CD4-positive, alpha-beta memory T cell (primary cell): ENCODE measurements at regions not wholly inside any gene's neighbourhood (a gene's known extent, or its start where the extent isn't known, plus 50 kb on each side); places are given as distances from the start of the nearest gene placed in this dataset.

Source experiments
- CTCF ChIA-PET: fragments of 350-600 bp; sonication (Branson Sonifier 250); formaldehyde crosslinking; loops from one replicate; lab custom pipeline; 2021; ENCODE audit warnings: inconsistent platforms; ENCODE audit not compliant: partially characterized antibody; lab: Charles Lee
- POLR2A ChIA-PET: fragments of 350-600 bp; sonication (Branson Sonifier 250); formaldehyde crosslinking; loops from one replicate; lab custom pipeline; 2021; ENCODE audit not compliant: partially characterized antibody; lab: Charles Lee
- DNase-seq, 5 donors: peaks; one replicate each; pipeline versions ENCODE4 v3.0.0 to v3.0.0-alpha.2; 2020 to 2022; ENCODE audit warnings: mixed read lengths in 1 of 5
- H3K27ac ChIP-seq: one replicate; pipeline ENCODE4 v1.7.0; 2013; ENCODE audit warnings: low read depth, low read length
- H3K27me3 ChIP-seq: 2 replicates; pipeline ENCODE4 v1.7.0; 2013; ENCODE audit warnings: mild to moderate bottlenecking, low read length, moderate library complexity; ENCODE audit not compliant: insufficient read depth
- H3K36me3 ChIP-seq: 2 replicates; pipeline ENCODE4 v1.7.0; 2013; ENCODE audit warnings: mild to moderate bottlenecking, low read length, moderate library complexity; ENCODE audit not compliant: insufficient read depth
- H3K4me1 ChIP-seq: 2 replicates; pipeline ENCODE4 v1.7.0; 2013; ENCODE audit warnings: mild to moderate bottlenecking, low read length, moderate library complexity; ENCODE audit not compliant: insufficient read depth
- H3K4me3 ChIP-seq, 2 donors: one replicate each; pipeline ENCODE4 v1.7.0; 2013; ENCODE audit warnings: low read length in 2 of 2, mild to moderate bottlenecking in 1 of 2
- H3K9me3 ChIP-seq, 2 donors: one replicate each; pipeline ENCODE4 v1.7.0; 2013; ENCODE audit warnings: low read length in 2 of 2, control low read depth in 1 of 2; ENCODE audit not compliant: control insufficient read depth in 1 of 2
- H3K27ac Mint-ChIP-seq, 7 donors: one replicate each; pipeline ENCODE4 v1.8.0; 2020 to 2021; ENCODE audit warnings: mixed read lengths in 7 of 7, mild to moderate bottlenecking in 6 of 7, inconsistent platforms in 3 of 7, moderate library complexity in 3 of 7
- H3K27me3 Mint-ChIP-seq, 2 donors: one replicate each; pipeline ENCODE4 v1.8.0; 2020 to 2021; ENCODE audit warnings: mixed read lengths in 2 of 2
- H3K36me3 Mint-ChIP-seq, 2 donors: one replicate each; pipeline ENCODE4 v1.8.0; 2020 to 2021; ENCODE audit warnings: mixed read lengths in 2 of 2, inconsistent platforms in 1 of 2, mild to moderate bottlenecking in 1 of 2
- H3K4me1 Mint-ChIP-seq, 4 donors: one replicate each; pipeline ENCODE4 v1.8.0; 2020 to 2021; ENCODE audit warnings: mixed read lengths in 4 of 4, mild to moderate bottlenecking in 1 of 4
- H3K4me3 Mint-ChIP-seq, 8 donors: one replicate each; pipeline ENCODE4 v1.8.0; 2020 to 2021; ENCODE audit warnings: mixed read lengths in 8 of 8, mild to moderate bottlenecking in 7 of 8, moderate library complexity in 6 of 8, inconsistent platforms in 3 of 8
- H3K9me3 Mint-ChIP-seq, 8 donors: one replicate each; pipeline ENCODE4 v1.8.0; 2020 to 2021; ENCODE audit warnings: mixed read lengths in 8 of 8, mild to moderate bottlenecking in 5 of 8, inconsistent platforms in 3 of 8, moderate library complexity in 1 of 8
- intact Hi-C: fragments of 100-400 bp; cut with micrococcal nuclease; formaldehyde crosslinking; loops from one replicate; pipeline ENCODE4 v1.15.1; 2023

GRCh38 chr3:124557433-124558232, 172.6 kb upstream of the UMPS start:
- POLR2A ChIA-PET = no interaction called here
- Mint-ChIP-seq H3K4me1 (peaks cover 0 to 7% (median 3%) of the 10 kb centered on the region in 4 donors), H3K27me3 (peaks cover 25 to 48% of the 10 kb centered on the region in 2 donors), H3K27ac (no peak overlapping the region), H3K36me3 (no peaks in the 10 kb centered on the region), H3K9me3 (no peaks in the 10 kb centered on the region), H3K4me3 (no peak overlapping the region)
- Histone ChIP-seq H3K27me3 (peaks cover 4% of the 10 kb centered on the region), H3K4me3 (no peak overlapping the region), H3K4me1 (peaks cover 5% of the 10 kb centered on the region), H3K9me3 (no peaks in the 10 kb centered on the region), H3K27ac (no peak overlapping the region), H3K36me3 (no peaks in the 10 kb centered on the region)
- intact Hi-C loops = loop anchor here (10.0 kb wide), 1 partner anchor 613 kb away; no protein-coding TSS in a partner anchor
- no peak for DNase-seq
- CTCF ChIA-PET = interaction anchor here (1.2 to 10.8 kb wide), 6 partner anchors 8 to 135 kb away, joined by 4 to 264 read pairs (median 48); no protein-coding TSS in a partner anchor

GRCh38 chr3:124558991-124559845, 171.0 kb upstream of the UMPS start:
- H3K27ac ChIP-seq = no peak overlapping the region
- ChIA-PET CTCF (interaction anchor here (0.8 to 10.8 kb wide), 20 partner anchors 8 to 260 kb away, joined by 3 to 264 read pairs (median 4); no protein-coding TSS in a partner anchor), POLR2A (no interaction called here)
- DNase-seq = no peak
- Mint-ChIP-seq H3K36me3 (no peaks in the 10 kb centered on the region), H3K9me3 (no peaks in the 10 kb centered on the region), H3K4me1 (no peaks in the 10 kb centered on the region), H3K4me3 (no peak overlapping the region), H3K27me3 (peaks cover 24 to 45% of the 10 kb centered on the region in 2 donors), H3K27ac (no peak overlapping the region)
- no peak overlapping the region for H3K4me3 ChIP-seq
- no peaks in the 10 kb centered on the region for H3K36me3 ChIP-seq
- H3K9me3 ChIP-seq = no peaks in the 10 kb centered on the region
- H3K4me1 ChIP-seq = no peaks in the 10 kb centered on the region
- peaks cover 4% of the 10 kb centered on the region for H3K27me3 ChIP-seq
- intact Hi-C loops = loop anchor here (10.0 kb wide), 1 partner anchor 614 kb away; no protein-coding TSS in a partner anchor

GRCh38 chr3:124559846-124560574, 170.2 kb upstream of the UMPS start:
- CTCF ChIA-PET = interaction anchor here (0.8 to 10.8 kb wide), 26 partner anchors 10 to 261 kb away, joined by 3 to 264 read pairs (median 4); no protein-coding TSS in a partner anchor
- Mint-ChIP-seq H3K4me3 (no peak overlapping the region), H3K27me3 (peaks cover 18 to 45% of the 10 kb centered on the region in 2 donors), H3K9me3 (peaks cover 0 to under 1% (median 0%) of the 10 kb centered on the region in 8 donors), H3K4me1 (peaks cover 0 to 1% (median 0%) of the 10 kb centered on the region in 4 donors), H3K27ac (no peak overlapping the region), H3K36me3 (no peaks in the 10 kb centered on the region)
- Histone ChIP-seq H3K9me3 (no peaks in the 10 kb centered on the region), H3K36me3 (no peaks in the 10 kb centered on the region), H3K4me1 (no peaks in the 10 kb centered on the region), H3K27me3 (peaks cover 1% of the 10 kb centered on the region), H3K27ac (no peak overlapping the region), H3K4me3 (no peak overlapping the region)
- POLR2A ChIA-PET = no interaction called here
- peak; percentile 34 to 51 (median 47) for DNase-seq
- intact Hi-C loops = loop anchor here (10.0 kb wide), 1 partner anchor 615 kb away; no protein-coding TSS in a partner anchor

- no peaks in the 10 kb centered on the region for H3K9me3 ChIP-seq
- H3K27ac Mint-ChIP-seq = no peak overlapping the region
- H3K9me3 Mint-ChIP-seq = peaks cover 0 to 2% (median 0%) of the 10 kb centered on the region in 8 donors
- H3K4me3 Mint-ChIP-seq = no peak overlapping the region
- intact Hi-C loops = no loop called here
- peaks cover 0 to 1% (median 0%) of the 10 kb centered on the region in 4 donors for H3K4me1 Mint-ChIP-seq
- DNase-seq = no peak
- no peak overlapping the region for H3K4me3 ChIP-seq
- H3K27me3 Mint-ChIP-seq = peaks cover 15 to 41% of the 10 kb centered on the region in 2 donors
- H3K36me3 ChIP-seq = no peaks in the 10 kb centered on the region
- no peaks in the 10 kb centered on the region for H3K36me3 Mint-ChIP-seq
- H3K27me3 ChIP-seq = no peaks in the 10 kb centered on the region
- no peaks in the 10 kb centered on the region for H3K4me1 ChIP-seq
- ChIA-PET POLR2A (no interaction called here), CTCF (interaction anchor here (0.8 to 10.8 kb wide), 23 partner anchors 11 to 209 kb away, joined by 3 to 264 read pairs (median 4); no protein-coding TSS in a partner anchor)
- H3K27ac ChIP-seq = no peak overlapping the region
Observed at GRCh38 chr3:124560666-124561215, 169.5 kb upstream of the UMPS start.

GRCh38 chr3:124562769-124563168, 167.5 kb upstream of the UMPS start:
- no peak overlapping the region for H3K27ac Mint-ChIP-seq
- ChIA-PET CTCF (interaction anchor here (0.9 to 10.8 kb wide), 7 partner anchors 8 to 130 kb away, joined by 3 to 264 read pairs (median 5); no protein-coding TSS in a partner anchor), POLR2A (interaction anchor here (1.5 kb wide), 1 partner anchor 126 kb away, joined by 4 read pairs; no protein-coding TSS in a partner anchor)
- H3K27me3 ChIP-seq = no peaks in the 10 kb centered on the region
- H3K9me3 Mint-ChIP-seq = peaks cover 0 to 2% (median 0%) of the 10 kb centered on the region in 8 donors
- no peak overlapping the region for H3K27ac ChIP-seq
- H3K4me1 Mint-ChIP-seq = peaks cover 0 to 1% (median 0%) of the 10 kb centered on the region in 4 donors
- H3K4me3 Mint-ChIP-seq = peak overlapping the region in 1 of 8 donors; percentile 6
- H3K4me3 ChIP-seq = no peak overlapping the region
- intact Hi-C loops = no loop called here
- H3K4me1 ChIP-seq = no peaks in the 10 kb centered on the region
- H3K36me3 ChIP-seq = no peaks in the 10 kb centered on the region
- peaks cover 9 to 27% of the 10 kb centered on the region in 2 donors for H3K27me3 Mint-ChIP-seq
- no peaks in the 10 kb centered on the region for H3K36me3 Mint-ChIP-seq
- H3K9me3 ChIP-seq = no peaks in the 10 kb centered on the region
- DNase-seq = no peak

- Mint-ChIP-seq H3K4me3 (no peak overlapping the region), H3K9me3 (peaks cover 0 to 2% (median 0%) of the 10 kb centered on the region in 8 donors), H3K27ac (no peak overlapping the region), H3K36me3 (no peaks in the 10 kb centered on the region), H3K4me1 (peaks cover 0 to 1% (median 0%) of the 10 kb centered on the region in 4 donors), H3K27me3 (peaks cover 8 to 24% of the 10 kb centered on the region in 2 donors)
- Histone ChIP-seq H3K4me1 (no peaks in the 10 kb centered on the region), H3K27ac (no peak overlapping the region), H3K27me3 (no peaks in the 10 kb centered on the region), H3K9me3 (no peaks in the 10 kb centered on the region), H3K36me3 (no peaks in the 10 kb centered on the region), H3K4me3 (no peak overlapping the region)
- intact Hi-C loops = no loop called here
- no peak for DNase-seq
- CTCF ChIA-PET = interaction anchor here (0.6 to 10.8 kb wide), 8 partner anchors 9 to 914 kb away, joined by 3 to 264 read pairs (median 4); no protein-coding TSS in a partner anchor
- POLR2A ChIA-PET = interaction anchor here (1.5 kb wide), 1 partner anchor 126 kb away, joined by 4 read pairs; no protein-coding TSS in a partner anchor
Observed at GRCh38 chr3:124563376-124563775, 166.9 kb upstream of the UMPS start.
